T-helper 2 cell treated with Interferon-gamma antibody and Interleukin-4, amounts not matched to agents 5 μg/mL and 100 μg/mL, for 36 hours (primary cell): ENCODE measurements at regions not wholly inside any gene's neighbourhood (a gene's known extent, or its start where the extent isn't known, plus 50 kb on each side); places are given as distances from the start of the nearest gene placed in this dataset.
A peak's percentile ranks its signal among the peaks of the same experiment; 100 is the strongest.

Experiments
- DNase-seq: peaks from one replicate; pipeline ENCODE4 v3.0.0; 2021; ENCODE audit warnings: low spot score
- H3K27ac Mint-ChIP-seq: one replicate; pipeline ENCODE4 v1.8.0; 2021; ENCODE audit warnings: mild to moderate bottlenecking, mixed read lengths
- H3K27me3 Mint-ChIP-seq: one replicate; pipeline ENCODE4 v1.8.0; 2021; ENCODE audit warnings: low read depth, mixed read lengths
- H3K36me3 Mint-ChIP-seq: one replicate; pipeline ENCODE4 v1.8.0; 2021; ENCODE audit warnings: low read depth, mixed read lengths
- H3K4me1 Mint-ChIP-seq: one replicate; pipeline ENCODE4 v1.8.0; 2021; ENCODE audit warnings: low read depth, mixed read lengths
- H3K4me3 Mint-ChIP-seq: one replicate; pipeline ENCODE4 v1.8.0; 2022; ENCODE audit warnings: mild to moderate bottlenecking, moderate library complexity, mixed read lengths
- H3K9me3 Mint-ChIP-seq: one replicate; pipeline ENCODE4 v1.8.0; 2021; ENCODE audit warnings: mixed read lengths

DNA sequence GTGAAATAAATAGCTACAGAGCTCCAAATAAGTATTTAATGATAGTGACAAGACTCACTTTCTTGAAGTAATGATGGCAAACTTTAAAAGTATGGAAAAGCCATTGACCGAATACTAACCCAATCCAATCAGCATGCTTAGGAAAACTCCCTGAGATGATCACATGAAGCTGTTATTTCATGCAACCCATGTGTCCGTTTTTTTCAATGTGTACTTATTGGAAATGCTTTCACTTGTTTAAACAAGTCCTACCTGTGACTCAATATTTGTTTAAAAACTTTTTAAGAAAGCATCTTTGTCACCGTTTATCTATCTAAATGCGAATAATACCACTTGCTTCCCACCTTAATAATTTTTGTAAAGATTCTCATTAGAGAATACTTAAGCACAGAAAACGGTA is 185.8 kb downstream of the NRIP1 start:
- no peak for DNase-seq
- Mint-ChIP-seq H3K36me3 (no peaks in the 10 kb centered on the region), H3K27ac (no peak overlapping the region), H3K4me1 (no peaks in the 10 kb centered on the region), H3K27me3 (no peaks in the 10 kb centered on the region), H3K4me3 (no peak overlapping the region), H3K9me3 (no peaks in the 10 kb centered on the region)

DNA sequence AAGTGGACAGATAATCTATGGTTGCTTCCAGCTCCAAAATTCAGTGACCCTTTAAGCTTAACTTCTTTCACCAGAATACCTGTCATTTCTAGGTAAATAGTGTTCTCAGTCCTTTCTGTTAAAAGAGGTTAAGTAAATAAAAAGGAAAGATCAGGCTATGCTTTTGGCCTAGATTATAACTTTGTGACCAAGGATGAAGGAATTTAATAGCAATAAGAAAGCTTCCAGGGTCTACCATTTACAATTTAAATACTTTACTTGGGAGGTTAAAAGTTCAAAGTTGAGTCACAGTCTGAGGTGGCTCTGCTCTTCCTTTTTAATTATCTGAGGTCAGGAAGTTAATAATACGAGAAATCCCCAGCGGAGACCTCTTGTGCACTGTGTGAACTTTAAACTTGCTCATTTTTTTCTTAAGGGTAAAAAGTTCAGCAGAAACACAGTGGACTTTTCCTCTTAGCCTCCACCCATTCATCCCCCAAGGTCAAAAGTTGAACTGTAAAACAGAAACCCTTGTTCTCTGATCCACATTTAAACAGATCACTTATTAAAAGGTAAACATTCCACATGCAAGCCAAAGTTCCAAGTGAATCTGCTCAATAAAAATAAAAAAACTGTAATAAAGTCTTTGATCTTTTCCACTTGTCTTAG is 187.1 kb downstream of the NRIP1 start:
- no peak overlapping the region for H3K4me3 Mint-ChIP-seq
- no peaks in the 10 kb centered on the region for H3K4me1 Mint-ChIP-seq
- no peak overlapping the region for H3K27ac Mint-ChIP-seq
- no peaks in the 10 kb centered on the region for H3K36me3 Mint-ChIP-seq
- no peaks in the 10 kb centered on the region for H3K27me3 Mint-ChIP-seq
- DNase-seq = no peak
- H3K9me3 Mint-ChIP-seq = no peaks in the 10 kb centered on the region

DNA sequence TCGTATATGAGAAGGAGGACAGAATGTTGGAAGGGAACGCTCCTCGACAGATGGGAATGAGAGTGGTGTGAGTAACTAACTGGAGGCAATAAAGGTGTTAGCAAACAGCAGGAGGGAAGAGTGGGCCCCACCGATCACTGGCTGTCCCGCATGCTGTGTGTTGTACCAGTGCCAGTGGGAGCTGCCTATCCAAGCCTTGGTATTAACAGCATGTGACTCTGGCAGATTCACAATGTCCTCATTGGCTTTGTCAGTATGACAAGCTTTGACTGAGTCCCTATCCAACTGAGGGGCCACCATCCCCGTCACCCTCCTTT is 188.3 kb downstream of the NRIP1 start:
- Mint-ChIP-seq H3K4me1 (no peaks in the 10 kb centered on the region), H3K27me3 (no peaks in the 10 kb centered on the region), H3K9me3 (no peaks in the 10 kb centered on the region), H3K4me3 (no peak overlapping the region), H3K27ac (no peak overlapping the region), H3K36me3 (no peaks in the 10 kb centered on the region)
- no peak for DNase-seq

DNA sequence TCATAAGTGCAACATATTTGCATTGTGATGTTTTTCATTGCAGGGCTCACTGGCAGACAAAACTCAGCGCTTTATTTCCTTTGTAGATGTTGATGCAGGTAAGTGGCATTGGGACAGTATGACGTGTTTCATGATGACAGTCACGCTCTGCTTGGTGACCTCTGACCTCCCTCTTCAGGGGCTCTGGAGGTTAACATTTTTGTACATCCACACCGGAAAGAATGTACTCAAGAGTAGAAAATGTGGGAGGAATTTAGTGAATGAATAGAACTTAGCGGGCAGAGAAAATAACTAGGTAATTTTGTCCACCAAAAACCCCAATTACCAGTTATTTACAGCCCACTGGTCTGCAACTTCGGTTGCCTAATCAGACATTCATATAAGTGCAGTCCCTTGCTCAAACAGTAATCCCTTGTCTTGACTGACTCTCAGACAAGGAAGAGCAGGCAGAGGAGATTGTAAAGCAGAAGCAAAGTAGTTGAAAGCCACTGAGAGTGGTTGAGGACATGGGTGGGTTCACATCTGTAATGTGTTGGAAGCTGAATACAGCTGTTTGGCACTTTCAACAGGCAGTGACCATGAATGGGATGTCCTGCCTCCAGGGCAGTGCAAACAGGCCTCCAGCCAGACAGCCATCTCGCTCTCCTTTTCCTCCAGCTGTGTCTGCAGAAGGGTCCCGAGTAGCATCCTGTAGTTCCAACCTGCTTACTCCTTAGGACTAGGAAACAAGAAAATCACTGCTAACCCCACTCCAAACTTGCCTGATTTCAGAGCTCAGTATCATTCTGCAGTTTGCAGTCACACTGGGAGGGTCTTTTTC is 188.9 kb downstream of the NRIP1 start:
- no peaks in the 10 kb centered on the region for H3K36me3 Mint-ChIP-seq
- H3K9me3 Mint-ChIP-seq = no peaks in the 10 kb centered on the region
- no peaks in the 10 kb centered on the region for H3K27me3 Mint-ChIP-seq
- DNase-seq = no peak
- no peak overlapping the region for H3K27ac Mint-ChIP-seq
- H3K4me3 Mint-ChIP-seq = no peak overlapping the region
- no peaks in the 10 kb centered on the region for H3K4me1 Mint-ChIP-seq

DNA sequence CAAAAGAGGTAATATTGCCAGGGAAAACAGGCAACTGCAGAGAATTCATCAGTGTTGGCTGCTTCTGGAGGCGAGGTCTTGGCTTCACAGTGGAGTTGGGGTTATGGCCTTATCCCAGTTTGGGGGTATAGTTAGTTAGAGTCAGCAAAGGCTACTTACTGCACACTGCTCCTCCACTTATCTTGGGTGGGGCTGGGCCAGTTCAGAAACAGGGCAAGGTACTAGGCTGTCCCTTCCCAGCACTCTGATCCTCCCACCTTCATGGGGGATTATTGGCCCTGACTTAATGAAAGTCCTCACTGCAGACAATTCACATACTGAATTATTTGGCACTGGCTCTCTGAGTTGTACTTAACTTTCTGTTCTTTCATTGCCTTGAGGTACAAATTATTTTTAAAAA is 189.6 kb downstream of the NRIP1 start:
- DNase-seq = no peak
- Mint-ChIP-seq H3K27me3 (peaks cover 1% of the 10 kb centered on the region), H3K9me3 (no peaks in the 10 kb centered on the region), H3K4me3 (no peak overlapping the region), H3K27ac (no peak overlapping the region), H3K36me3 (no peaks in the 10 kb centered on the region), H3K4me1 (peaks cover under 1% of the 10 kb centered on the region)

DNA sequence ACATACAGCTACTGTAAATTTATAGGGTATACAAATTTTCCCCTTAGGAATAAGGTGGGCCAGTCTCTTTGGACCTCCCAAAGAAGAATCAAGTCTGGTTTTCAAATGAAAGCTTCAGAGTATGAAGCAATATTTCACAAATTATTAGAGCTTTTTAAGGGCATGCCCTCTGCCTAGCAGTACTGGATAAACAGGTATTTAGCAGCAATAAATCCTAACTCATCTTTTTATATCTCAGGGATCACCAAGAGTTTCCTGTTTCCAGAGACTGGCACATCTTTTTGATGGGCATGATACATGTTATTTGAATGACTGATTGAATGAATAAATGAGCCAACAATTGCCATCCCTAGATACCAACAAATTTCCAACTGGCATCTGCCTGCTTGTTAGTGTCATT is 190.4 kb downstream of the NRIP1 start:
- Mint-ChIP-seq H3K9me3 (no peaks in the 10 kb centered on the region), H3K27me3 (peaks cover 5% of the 10 kb centered on the region), H3K27ac (no peak overlapping the region), H3K4me1 (peaks cover 2% of the 10 kb centered on the region), H3K36me3 (no peaks in the 10 kb centered on the region), H3K4me3 (no peak overlapping the region)
- no peak for DNase-seq

DNA sequence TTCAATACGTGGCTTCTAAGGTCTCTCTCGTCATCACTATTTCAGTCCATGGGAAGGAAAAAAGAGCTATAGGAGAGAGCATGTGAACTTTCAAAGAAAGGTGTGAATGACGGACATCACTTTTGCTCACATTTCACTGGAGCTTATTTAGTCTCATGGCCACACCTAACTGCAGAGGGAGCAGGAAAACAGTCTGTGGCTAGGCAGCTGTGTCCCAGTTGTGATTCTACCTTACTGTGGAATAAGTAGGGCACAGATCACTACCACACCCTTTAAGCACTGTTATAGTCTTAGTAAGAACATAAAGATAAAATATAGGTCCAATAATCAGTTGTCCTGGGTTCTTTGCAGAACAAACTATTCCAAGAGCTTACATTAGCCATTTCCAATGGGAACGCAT is 192.9 kb downstream of the NRIP1 start:
- no peaks in the 10 kb centered on the region for H3K9me3 Mint-ChIP-seq
- no peaks in the 10 kb centered on the region for H3K36me3 Mint-ChIP-seq
- no peak overlapping the region for H3K4me3 Mint-ChIP-seq
- peaks cover 12% of the 10 kb centered on the region for H3K27me3 Mint-ChIP-seq
- no peak overlapping the region for H3K27ac Mint-ChIP-seq
- peaks cover 2% of the 10 kb centered on the region for H3K4me1 Mint-ChIP-seq
- DNase-seq = no peak

DNA sequence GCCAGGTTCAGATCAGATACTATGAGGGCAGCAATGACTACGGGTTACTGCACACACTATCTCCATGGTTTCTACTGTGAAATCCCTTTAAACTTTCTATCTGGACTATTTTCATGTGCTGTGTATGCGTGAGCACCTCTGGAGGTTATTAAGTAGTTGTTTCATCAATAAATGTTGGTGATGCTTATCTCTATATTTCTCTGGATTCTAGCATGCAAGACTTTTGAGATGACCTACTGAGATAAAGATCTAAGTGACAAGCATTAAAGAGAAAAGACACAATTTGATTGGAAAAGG is 194.0 kb downstream of the NRIP1 start:
- Mint-ChIP-seq H3K4me3 (no peak overlapping the region), H3K4me1 (peaks cover 2% of the 10 kb centered on the region), H3K27me3 (peaks cover 12% of the 10 kb centered on the region), H3K36me3 (no peaks in the 10 kb centered on the region), H3K9me3 (no peaks in the 10 kb centered on the region), H3K27ac (no peak overlapping the region)
- DNase-seq = no peak

DNA sequence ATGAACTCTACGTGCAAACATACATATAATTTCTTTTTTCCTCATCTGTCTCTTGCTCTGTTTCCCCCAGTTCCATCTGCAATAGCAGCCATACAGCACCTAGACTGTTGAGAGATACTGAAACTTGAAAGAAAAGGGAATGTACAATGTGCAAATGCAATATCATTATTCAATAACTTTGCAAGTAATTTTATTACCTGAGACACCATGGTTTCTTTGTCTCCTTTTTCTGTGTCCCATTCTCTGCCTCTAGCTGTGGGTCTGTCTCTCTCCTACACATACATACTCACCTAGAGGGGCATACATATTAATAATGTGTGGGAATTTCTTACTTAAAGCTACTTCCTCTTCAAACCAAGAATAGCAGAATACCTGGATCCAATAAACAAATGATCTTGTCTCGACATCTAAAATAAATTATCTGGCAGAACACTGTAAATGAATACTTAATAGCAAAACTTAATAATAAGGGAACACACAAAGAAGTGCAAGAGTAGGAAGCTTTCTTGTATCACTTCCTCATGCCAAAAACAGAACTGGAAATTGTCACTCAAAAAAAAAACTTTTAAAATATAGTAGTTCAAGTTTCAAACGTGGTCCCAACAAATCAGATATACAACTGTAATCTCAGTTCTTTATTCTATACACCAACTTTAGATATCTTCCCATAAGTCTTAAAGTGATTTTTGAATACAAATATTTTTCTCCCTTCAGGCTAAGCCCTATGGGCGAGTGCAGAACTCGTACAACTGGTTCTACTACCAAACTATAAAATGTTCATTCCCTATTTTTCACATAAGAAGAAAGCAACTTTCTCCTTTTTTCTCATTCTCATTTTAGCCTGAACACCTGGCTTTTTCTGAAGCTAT is 194.6 kb downstream of the NRIP1 start:
- Mint-ChIP-seq H3K27ac (no peak overlapping the region), H3K27me3 (peaks cover 12% of the 10 kb centered on the region), H3K4me1 (peaks cover 2% of the 10 kb centered on the region), H3K36me3 (no peaks in the 10 kb centered on the region), H3K4me3 (no peak overlapping the region), H3K9me3 (no peaks in the 10 kb centered on the region)
- DNase-seq = no peak

DNA sequence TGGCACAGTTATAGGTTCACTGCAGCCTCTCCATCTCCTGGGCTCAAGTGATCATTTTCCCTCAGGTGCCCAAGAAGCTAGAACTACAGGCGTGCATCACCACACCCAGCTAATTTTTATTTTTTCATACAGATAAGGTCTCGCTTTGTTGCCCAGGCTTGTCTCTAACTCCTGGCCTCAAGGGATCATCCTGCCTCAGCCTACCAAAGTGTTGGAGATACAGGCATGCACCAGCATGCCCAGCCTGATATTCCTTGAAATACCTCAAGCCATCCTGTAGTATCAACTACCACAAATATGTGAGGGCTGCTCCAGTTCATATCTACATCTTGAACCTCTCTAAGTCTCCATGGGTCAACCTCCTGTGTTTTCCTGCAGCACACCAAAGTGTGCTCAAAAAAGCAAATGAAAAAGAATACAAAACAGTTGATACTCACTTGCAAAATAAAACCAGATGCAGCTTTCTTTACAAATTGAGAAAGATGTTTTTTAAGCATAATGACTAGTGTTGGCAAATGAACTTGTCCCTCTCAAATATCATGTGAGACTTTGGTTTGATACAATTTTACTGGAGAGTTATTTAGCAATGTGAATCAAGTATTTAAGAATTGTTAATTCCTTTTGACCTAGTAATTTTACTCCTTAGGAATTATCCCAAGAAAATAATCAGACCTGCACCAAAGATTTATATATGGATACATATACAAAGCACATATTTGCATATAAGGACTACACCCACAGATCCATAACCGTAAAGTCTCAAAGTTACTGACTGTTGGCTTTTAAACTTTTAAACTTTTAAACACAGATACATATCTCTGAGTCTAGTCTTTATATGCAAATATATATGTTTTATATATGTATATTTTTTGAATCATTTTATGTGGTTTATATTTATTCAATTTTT is 197.7 kb downstream of the NRIP1 start:
- peaks cover 12% of the 10 kb centered on the region for H3K27me3 Mint-ChIP-seq
- H3K9me3 Mint-ChIP-seq = no peaks in the 10 kb centered on the region
- peaks cover 6% of the 10 kb centered on the region for H3K4me1 Mint-ChIP-seq
- H3K27ac Mint-ChIP-seq = no peak overlapping the region
- no peaks in the 10 kb centered on the region for H3K36me3 Mint-ChIP-seq
- no peak overlapping the region for H3K4me3 Mint-ChIP-seq
- DNase-seq = no peak

DNA sequence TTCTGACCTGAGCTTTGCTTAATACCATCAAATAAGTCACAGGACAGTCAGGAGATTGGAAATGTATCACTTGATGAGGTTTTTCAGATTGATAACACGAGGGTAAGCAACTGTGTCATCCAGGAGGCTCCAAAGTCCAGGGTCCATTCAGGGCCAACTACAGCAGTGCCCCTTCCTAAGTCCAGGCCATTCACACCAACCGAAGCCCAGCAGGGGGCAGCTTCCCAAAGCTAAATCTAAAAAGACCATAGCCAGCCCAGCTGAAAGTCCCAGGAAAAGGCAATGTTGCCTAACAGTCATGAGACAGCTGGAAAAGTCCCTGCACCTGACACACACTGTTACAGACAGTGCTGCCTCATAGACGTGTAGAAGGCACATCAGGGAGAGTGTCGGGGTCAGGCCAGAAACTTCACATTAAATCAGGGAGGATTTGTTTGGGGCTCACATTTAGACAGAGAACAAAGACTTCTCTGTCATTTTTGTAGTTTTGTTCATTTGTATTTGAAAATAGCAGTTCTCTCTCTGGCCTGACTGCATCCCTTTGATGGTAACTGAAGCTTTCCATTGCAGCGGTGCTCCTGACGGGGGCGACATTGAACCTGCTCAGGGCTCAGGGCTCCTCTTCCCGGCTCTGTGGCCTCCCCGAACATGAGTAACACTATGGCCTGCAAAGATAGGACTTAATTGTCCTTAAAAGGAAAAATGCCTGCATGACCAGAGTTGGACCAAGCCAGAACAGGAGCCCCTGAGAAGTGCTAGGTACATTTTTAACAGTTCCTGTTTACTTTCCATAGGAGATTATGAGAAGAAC is 200.4 kb downstream of the NRIP1 start:
- Mint-ChIP-seq H3K27me3 (peaks cover 7% of the 10 kb centered on the region), H3K4me1 (peaks cover 4% of the 10 kb centered on the region), H3K4me3 (no peak overlapping the region), H3K9me3 (no peaks in the 10 kb centered on the region), H3K27ac (no peak overlapping the region), H3K36me3 (no peaks in the 10 kb centered on the region)
- peak; percentile 28 for DNase-seq

DNA sequence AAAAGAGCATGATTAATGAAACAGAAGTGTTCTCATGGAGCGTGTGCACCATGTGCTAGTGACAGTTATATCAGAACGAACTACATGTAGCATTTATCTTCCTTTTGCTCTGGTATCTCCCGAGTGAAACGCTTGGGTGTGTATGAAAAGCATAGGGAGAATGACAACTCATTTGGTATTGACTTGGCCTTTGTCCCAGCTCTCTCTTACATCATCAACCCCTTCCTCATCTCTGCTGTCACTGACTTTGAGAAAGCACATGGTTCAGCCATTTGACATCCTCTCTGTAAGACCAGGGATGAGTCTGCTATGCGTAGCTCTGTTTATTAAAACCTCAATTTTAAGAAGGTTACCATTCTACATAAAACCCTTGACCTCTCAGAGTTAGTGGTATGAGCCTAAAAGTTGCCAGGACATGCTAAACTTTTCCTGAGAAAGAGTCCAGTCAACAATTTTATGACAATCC is 201.0 kb downstream of the NRIP1 start:
- H3K4me1 Mint-ChIP-seq = peaks cover 4% of the 10 kb centered on the region
- no peaks in the 10 kb centered on the region for H3K36me3 Mint-ChIP-seq
- H3K9me3 Mint-ChIP-seq = no peaks in the 10 kb centered on the region
- DNase-seq = no peak
- no peak overlapping the region for H3K4me3 Mint-ChIP-seq
- peaks cover 2% of the 10 kb centered on the region for H3K27me3 Mint-ChIP-seq
- no peak overlapping the region for H3K27ac Mint-ChIP-seq
